ENCODE measurements at regions not wholly inside any gene's neighbourhood (a gene's known extent, or its start where the extent isn't known, plus 50 kb on each side); places are given as distances from the start of the nearest gene placed in this dataset.

- TF ChIP-seq, protein P1, sequence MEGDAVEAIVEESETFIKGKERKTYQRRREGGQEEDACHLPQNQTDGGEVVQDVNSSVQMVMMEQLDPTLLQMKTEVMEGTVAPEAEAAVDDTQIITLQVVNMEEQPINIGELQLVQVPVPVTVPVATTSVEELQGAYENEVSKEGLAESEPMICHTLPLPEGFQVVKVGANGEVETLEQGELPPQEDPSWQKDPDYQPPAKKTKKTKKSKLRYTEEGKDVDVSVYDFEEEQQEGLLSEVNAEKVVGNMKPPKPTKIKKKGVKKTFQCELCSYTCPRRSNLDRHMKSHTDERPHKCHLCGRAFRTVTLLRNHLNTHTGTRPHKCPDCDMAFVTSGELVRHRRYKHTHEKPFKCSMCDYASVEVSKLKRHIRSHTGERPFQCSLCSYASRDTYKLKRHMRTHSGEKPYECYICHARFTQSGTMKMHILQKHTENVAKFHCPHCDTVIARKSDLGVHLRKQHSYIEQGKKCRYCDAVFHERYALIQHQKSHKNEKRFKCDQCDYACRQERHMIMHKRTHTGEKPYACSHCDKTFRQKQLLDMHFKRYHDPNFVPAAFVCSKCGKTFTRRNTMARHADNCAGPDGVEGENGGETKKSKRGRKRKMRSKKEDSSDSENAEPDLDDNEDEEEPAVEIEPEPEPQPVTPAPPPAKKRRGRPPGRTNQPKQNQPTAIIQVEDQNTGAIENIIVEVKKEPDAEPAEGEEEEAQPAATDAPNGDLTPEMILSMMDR (conservative IDR thresholded peaks at IDR 0.05; ENCODE audit: low read depth in 2 of 2), result no peak
- TF ChIP-seq NANOG (IDR thresholded peaks at IDR 0.05; ENCODE audit: borderline replicate concordance) (no peak), ZNF331 (CRISPR knock-in tag; IDR thresholded peaks at IDR 0.05; ENCODE audit: low read depth) (no peak)
Measured at GRCh38 chr4:137923494-137923893, 318.7 kb downstream of the SLC7A11 start (continued).

GRCh38 chr4:137922721-137923120 lies 319.4 kb downstream of the SLC7A11 start:
- H3K4me3 Mint-ChIP-seq, result no peak overlapping the region
- H3K9me3 Mint-ChIP-seq, result no peaks in the 10 kb centered on the region; the same call in 2 of the 3 replicates
- Histone ChIP-seq H4K20me1 (replicated peaks; ENCODE audit: insufficient read depth) (no peaks in the 10 kb centered on the region), H3K4me2 (no peak overlapping the region), H3K79me2 (replicated peaks; ENCODE audit: insufficient read depth) (no peaks in the 10 kb centered on the region), H3F3A (replicated peaks; ENCODE audit: low read depth) (no peaks in the 10 kb centered on the region), H3K9me2 (ENCODE audit: insufficient read depth) (no peaks in the 10 kb centered on the region), H3K27ac (ENCODE audit: low read depth) (no peak overlapping the region), H3K4me3 (no peak overlapping the region), H3K27me3 (ENCODE audit: insufficient read depth) (no peaks in the 10 kb centered on the region), H2AFZ (no peak overlapping the region), H3K4me1 (ENCODE audit: insufficient read depth) (no peaks in the 10 kb centered on the region), H3K36me3 (ENCODE audit: insufficient read depth) (no peaks in the 10 kb centered on the region)
- DNase-seq (ENCODE audit: low spot score) (no peak), ATAC-seq (no peak)
- H3K36me3 Mint-ChIP-seq (ENCODE audit: low read depth), result no peaks in the 10 kb centered on the region; the same call in 2 of the 3 replicates
- H3K4me1 Mint-ChIP-seq, result no peaks in the 10 kb centered on the region
- peaks cover 3% of the 10 kb centered on the region for H3K27me3 Mint-ChIP-seq (ENCODE audit: insufficient read depth, low read depth, poor library complexity)
- H3K27ac Mint-ChIP-seq, result no peak overlapping the region
- TF ChIP-seq ZNF462 (CRISPR knock-in tag; IDR thresholded peaks at IDR 0.05) (no peak), STAT1 (IDR thresholded peaks at IDR 0.05; ENCODE audit: unreplicated experiment) (no peak), POLR2AphosphoS5 (IDR thresholded peaks at IDR 0.05; ENCODE audit: low read depth) (no peak), EZH2phosphoT487 (IDR thresholded peaks at IDR 0.05; ENCODE audit: unreplicated experiment) (no peak), ZNF114 (CRISPR knock-in tag; IDR thresholded peaks at IDR 0.05) (no peak), CREB1 (CRISPR knock-in tag; IDR thresholded peaks at IDR 0.05; ENCODE audit: low read depth) (no peak), EZH2 (IDR thresholded peaks at IDR 0.05; ENCODE audit: low read depth, unreplicated experiment) (no peak)
- TF ChIP-seq, protein P2, sequence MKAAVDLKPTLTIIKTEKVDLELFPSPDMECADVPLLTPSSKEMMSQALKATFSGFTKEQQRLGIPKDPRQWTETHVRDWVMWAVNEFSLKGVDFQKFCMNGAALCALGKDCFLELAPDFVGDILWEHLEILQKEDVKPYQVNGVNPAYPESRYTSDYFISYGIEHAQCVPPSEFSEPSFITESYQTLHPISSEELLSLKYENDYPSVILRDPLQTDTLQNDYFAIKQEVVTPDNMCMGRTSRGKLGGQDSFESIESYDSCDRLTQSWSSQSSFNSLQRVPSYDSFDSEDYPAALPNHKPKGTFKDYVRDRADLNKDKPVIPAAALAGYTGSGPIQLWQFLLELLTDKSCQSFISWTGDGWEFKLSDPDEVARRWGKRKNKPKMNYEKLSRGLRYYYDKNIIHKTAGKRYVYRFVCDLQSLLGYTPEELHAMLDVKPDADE (IDR thresholded peaks at IDR 0.05), result no peak
- TF ChIP-seq, protein P3, sequence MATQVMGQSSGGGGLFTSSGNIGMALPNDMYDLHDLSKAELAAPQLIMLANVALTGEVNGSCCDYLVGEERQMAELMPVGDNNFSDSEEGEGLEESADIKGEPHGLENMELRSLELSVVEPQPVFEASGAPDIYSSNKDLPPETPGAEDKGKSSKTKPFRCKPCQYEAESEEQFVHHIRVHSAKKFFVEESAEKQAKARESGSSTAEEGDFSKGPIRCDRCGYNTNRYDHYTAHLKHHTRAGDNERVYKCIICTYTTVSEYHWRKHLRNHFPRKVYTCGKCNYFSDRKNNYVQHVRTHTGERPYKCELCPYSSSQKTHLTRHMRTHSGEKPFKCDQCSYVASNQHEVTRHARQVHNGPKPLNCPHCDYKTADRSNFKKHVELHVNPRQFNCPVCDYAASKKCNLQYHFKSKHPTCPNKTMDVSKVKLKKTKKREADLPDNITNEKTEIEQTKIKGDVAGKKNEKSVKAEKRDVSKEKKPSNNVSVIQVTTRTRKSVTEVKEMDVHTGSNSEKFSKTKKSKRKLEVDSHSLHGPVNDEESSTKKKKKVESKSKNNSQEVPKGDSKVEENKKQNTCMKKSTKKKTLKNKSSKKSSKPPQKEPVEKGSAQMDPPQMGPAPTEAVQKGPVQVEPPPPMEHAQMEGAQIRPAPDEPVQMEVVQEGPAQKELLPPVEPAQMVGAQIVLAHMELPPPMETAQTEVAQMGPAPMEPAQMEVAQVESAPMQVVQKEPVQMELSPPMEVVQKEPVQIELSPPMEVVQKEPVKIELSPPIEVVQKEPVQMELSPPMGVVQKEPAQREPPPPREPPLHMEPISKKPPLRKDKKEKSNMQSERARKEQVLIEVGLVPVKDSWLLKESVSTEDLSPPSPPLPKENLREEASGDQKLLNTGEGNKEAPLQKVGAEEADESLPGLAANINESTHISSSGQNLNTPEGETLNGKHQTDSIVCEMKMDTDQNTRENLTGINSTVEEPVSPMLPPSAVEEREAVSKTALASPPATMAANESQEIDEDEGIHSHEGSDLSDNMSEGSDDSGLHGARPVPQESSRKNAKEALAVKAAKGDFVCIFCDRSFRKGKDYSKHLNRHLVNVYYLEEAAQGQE (IDR thresholded peaks at IDR 0.05; ENCODE audit: unreplicated experiment), result no peak
